ENCODE measurements at regions not wholly inside any gene's neighbourhood (a gene's known extent, or its start where the extent isn't known, plus 50 kb on each side); places are given as distances from the start of the nearest gene placed in this dataset.

DNA sequence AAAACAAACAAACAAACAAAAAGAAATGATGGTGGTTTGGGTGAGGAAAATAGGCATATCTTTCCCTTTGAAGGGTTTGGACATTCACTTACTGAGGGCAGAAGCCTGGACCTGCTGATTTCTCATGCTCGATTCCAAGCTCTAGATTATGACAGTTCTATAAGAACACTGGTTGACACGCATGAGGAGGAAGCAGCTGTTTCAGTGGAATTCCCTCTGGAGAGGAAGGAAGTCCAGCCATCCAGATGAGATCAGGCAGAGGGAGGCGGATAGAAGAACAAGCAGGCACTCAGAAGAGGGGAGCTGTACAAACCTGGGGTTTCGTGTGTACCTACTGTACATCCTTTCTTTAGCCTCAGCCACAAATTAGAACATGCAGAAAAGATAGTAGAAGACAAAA is 691.9 kb downstream of the INHBA start:
- TF ChIP-seq POLR2A (IDR thresholded peaks at IDR 0.05) (no peak), POLR2AphosphoS5 (IDR thresholded peaks at IDR 0.05) (no peak)
